ENCODE measurements at regions not wholly inside any gene's neighbourhood (a gene's known extent, or its start where the extent isn't known, plus 50 kb on each side); places are given as distances from the start of the nearest gene placed in this dataset.

- ChIA-PET POLR2A (interaction anchor here (0.7 kb wide), 1 partner anchor 368 kb away, joined by 3 read pairs; no protein-coding TSS in a partner anchor), CTCF (no interaction called here)
- no peak for TF ChIP-seq FOXK2 (IDR thresholded peaks at IDR 0.05)
- no peak for DNase-seq (ENCODE audit: extremely low spot score)
Observed at GRCh38 chr13:99866781-99867180, 104.8 kb downstream of the ZIC5 start.

- POLR2A ChIA-PET = no interaction called here
- no peak for TF ChIP-seq SUZ12 (IDR thresholded peaks at IDR 0.05)
- TF ChIP-seq ARNT (IDR thresholded peaks at IDR 0.05) = no peak
- no peak for TF ChIP-seq ELF4 (IDR thresholded peaks at IDR 0.05)
- TF ChIP-seq TARDBP (IDR thresholded peaks at IDR 0.05) = no peak
- TF ChIP-seq FOXM1 (IDR thresholded peaks at IDR 0.05; ENCODE audit: borderline replicate concordance) = no peak
- TF ChIP-seq ZNF384 (IDR thresholded peaks at IDR 0.05) = no peak
- no peak for TF ChIP-seq LEF1 (IDR thresholded peaks at IDR 0.05; ENCODE audit: borderline replicate concordance)
- TF ChIP-seq SP1 (IDR thresholded peaks at IDR 0.05) = no peak
- TF ChIP-seq NFRKB (IDR thresholded peaks at IDR 0.05) = no peak
- no peak for TF ChIP-seq HDGF (IDR thresholded peaks at IDR 0.05; ENCODE audit: borderline replicate concordance)
- no peak for TF ChIP-seq FOXA1 (IDR thresholded peaks at IDR 0.05)
- no peak for TF ChIP-seq FOXK2 (IDR thresholded peaks at IDR 0.05)
- no peak for TF ChIP-seq CTBP1 (IDR thresholded peaks at IDR 0.05; ENCODE audit: borderline replicate concordance)
- TF ChIP-seq BHLHE40 (IDR thresholded peaks at IDR 0.05; ENCODE audit: borderline replicate concordance) = no peak
- TF ChIP-seq, protein P1, sequence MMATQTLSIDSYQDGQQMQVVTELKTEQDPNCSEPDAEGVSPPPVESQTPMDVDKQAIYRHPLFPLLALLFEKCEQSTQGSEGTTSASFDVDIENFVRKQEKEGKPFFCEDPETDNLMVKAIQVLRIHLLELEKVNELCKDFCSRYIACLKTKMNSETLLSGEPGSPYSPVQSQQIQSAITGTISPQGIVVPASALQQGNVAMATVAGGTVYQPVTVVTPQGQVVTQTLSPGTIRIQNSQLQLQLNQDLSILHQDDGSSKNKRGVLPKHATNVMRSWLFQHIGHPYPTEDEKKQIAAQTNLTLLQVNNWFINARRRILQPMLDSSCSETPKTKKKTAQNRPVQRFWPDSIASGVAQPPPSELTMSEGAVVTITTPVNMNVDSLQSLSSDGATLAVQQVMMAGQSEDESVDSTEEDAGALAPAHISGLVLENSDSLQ (IDR thresholded peaks at IDR 0.05) = no peak
- no peak for TF ChIP-seq L3MBTL2 (conservative IDR thresholded peaks at IDR 0.05)
- CTCF ChIA-PET = no interaction called here
- no peak for DNase-seq (ENCODE audit: extremely low spot score)
Observed at GRCh38 chr13:99865420-99865930, 106.1 kb downstream of the ZIC5 start.

DNA sequence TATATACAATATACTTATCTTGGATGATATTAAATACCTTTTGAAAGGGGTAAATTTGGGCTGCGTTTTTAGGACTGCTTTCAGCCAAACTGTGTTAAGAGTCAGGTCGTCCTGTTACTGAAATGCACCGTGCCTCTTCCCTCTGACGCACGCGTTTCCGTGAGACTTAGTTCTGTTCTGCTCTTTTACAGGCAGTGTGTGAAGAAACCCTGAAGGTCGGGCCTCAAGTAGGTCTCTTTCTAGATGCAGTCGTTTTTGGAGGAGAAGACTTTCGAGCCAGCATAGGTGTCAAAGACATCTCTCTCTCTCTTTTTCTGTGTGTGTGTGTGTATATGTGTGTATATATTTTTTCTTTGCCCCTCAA, 107.0 kb downstream of the ZIC5 start:
- DNase-seq (ENCODE audit: extremely low spot score) = peak; percentile 25
- TF ChIP-seq ARNT (IDR thresholded peaks at IDR 0.05) (no peak), L3MBTL2 (conservative IDR thresholded peaks at IDR 0.05) (peak; percentile 88)
- ChIA-PET POLR2A (no interaction called here), CTCF (no interaction called here)

DNA sequence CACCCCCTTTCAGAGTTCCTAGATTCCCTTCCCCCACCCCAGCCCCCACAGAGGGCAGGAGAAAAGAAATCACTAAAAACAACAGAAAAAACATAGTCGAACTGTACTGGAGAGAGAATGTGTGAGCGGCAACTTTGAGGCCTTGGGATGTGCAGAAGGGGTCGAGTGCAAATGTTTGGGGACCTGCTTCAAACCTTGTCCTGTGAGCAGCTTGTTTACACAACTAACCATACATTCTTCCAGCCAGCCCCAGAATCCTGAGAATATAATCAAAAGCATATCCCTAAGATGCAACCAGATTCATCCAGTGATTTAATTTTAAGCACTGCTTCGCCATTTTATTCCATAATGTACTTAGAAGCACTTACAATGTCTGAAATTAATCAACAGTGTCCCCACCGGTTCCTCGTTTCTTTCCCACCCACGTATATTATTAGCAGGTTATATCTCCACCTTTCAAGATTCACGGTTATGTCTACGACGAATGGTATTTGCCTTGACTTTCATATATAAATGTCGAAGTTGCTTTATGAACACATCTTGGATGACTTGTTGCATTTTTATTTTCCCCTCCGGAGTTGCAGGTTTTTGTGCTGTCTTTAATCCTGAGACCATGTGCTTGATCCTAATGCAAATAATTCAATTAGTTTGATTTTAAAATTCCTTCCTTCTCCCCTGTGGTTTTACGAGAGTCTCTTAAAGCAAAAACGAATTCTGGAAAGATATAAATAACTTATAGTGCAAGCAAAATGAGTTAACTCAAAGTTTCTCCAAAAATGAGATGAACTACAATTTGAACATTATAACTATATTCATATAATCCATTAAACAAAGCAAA, 107.6 kb downstream of the ZIC5 start:
- ChIA-PET CTCF (no interaction called here), POLR2A (no interaction called here)
- DNase-seq (ENCODE audit: extremely low spot score) = no peak
- no peak for TF ChIP-seq SP1 (IDR thresholded peaks at IDR 0.05)
- no peak for TF ChIP-seq ELF4 (IDR thresholded peaks at IDR 0.05)
- TF ChIP-seq FOXK2 (IDR thresholded peaks at IDR 0.05) = no peak
- TF ChIP-seq BHLHE40 (IDR thresholded peaks at IDR 0.05; ENCODE audit: borderline replicate concordance) = no peak

DNA sequence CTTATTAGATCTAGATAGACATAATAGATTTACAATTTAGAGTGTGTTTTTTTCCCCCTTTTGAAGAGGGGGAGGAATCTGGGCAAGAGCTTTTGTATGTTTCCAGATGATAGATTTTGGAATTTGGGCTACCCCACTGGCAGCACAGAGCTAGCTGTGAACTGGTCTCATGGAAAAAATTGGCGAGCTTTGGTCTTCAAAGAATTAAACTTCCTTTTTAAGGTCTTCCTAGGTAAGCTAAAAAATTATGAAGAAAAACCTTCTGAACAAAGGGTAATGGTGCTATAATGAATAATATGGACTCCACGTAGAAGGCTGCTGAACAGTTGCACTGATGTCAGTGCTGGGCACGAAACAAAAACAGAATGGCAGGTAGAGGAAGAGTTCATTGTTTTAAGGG, 109.3 kb downstream of the ZIC5 start:
- DNase-seq (ENCODE audit: extremely low spot score) = no peak
- ChIA-PET POLR2A (no interaction called here), CTCF (no interaction called here)
- TF ChIP-seq BHLHE40 (IDR thresholded peaks at IDR 0.05; ENCODE audit: borderline replicate concordance) (no peak), SUZ12 (IDR thresholded peaks at IDR 0.05) (no peak), FOXK2 (IDR thresholded peaks at IDR 0.05) (no peak), TARDBP (IDR thresholded peaks at IDR 0.05) (no peak), LEF1 (IDR thresholded peaks at IDR 0.05; ENCODE audit: borderline replicate concordance) (no peak)

DNA sequence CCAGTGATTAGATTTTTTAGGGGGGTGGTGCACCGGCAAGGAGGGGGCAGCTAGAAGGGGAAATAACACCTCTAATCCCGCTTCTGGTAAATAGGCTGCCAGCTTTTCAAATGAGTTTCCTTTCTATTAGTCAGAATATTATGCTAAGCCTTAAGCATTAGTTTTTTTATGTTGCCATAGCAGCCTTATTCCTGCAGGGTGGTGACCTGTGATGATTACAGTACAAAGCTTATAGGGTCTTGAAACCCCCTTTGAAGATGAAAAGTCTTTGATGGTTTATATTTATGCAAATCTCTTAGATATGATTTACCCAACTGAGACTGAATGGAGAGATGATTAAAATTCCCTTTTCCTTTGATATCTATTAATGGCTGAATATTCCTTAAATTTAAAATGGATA, 109.8 kb downstream of the ZIC5 start:
- POLR2A ChIA-PET = no interaction called here
- CTCF ChIA-PET = no interaction called here
- no peak for DNase-seq (ENCODE audit: extremely low spot score)
- no peak for TF ChIP-seq FOXM1 (IDR thresholded peaks at IDR 0.05; ENCODE audit: borderline replicate concordance)
- TF ChIP-seq CTBP1 (IDR thresholded peaks at IDR 0.05; ENCODE audit: borderline replicate concordance) = no peak
- TF ChIP-seq FOXK2 (IDR thresholded peaks at IDR 0.05) = no peak
- TF ChIP-seq L3MBTL2 (conservative IDR thresholded peaks at IDR 0.05) = no peak
- no peak for TF ChIP-seq SP1 (IDR thresholded peaks at IDR 0.05)
- TF ChIP-seq ARNT (IDR thresholded peaks at IDR 0.05) = no peak
- no peak for TF ChIP-seq ZNF384 (IDR thresholded peaks at IDR 0.05)
- TF ChIP-seq HDGF (IDR thresholded peaks at IDR 0.05; ENCODE audit: borderline replicate concordance) = no peak
- no peak for TF ChIP-seq LEF1 (IDR thresholded peaks at IDR 0.05; ENCODE audit: borderline replicate concordance)
- TF ChIP-seq TARDBP (IDR thresholded peaks at IDR 0.05) = no peak
- TF ChIP-seq ELF4 (IDR thresholded peaks at IDR 0.05) = no peak
- TF ChIP-seq, protein P1 (IDR thresholded peaks at IDR 0.05) = no peak

DNA sequence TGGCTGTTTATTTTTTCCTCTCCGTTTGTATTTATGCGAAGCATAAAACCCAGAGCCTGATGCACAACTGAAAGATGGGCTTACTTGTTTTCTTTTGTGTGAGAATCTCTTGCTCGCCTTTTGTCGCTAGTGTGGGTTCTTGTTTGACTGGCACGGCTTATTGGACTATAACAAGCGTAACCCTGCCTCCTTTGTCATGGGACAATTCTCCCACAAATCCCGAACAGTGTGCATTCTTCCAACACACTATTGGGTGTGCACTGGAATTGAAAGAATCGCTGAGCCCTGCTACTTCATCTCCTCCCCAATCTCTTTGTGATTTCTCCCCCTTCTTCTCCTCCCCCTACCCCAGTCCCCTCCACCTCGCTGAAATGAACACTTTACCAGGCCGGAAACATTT, 110.8 kb downstream of the ZIC5 start:
- CTCF ChIA-PET = no interaction called here
- DNase-seq (ENCODE audit: extremely low spot score) = no peak
- TF ChIP-seq SP1 (IDR thresholded peaks at IDR 0.05) (no peak), TARDBP (IDR thresholded peaks at IDR 0.05) (no peak), ELF4 (IDR thresholded peaks at IDR 0.05) (no peak), CTBP1 (IDR thresholded peaks at IDR 0.05; ENCODE audit: borderline replicate concordance) (no peak), HDGF (IDR thresholded peaks at IDR 0.05; ENCODE audit: borderline replicate concordance) (no peak), SUZ12 (IDR thresholded peaks at IDR 0.05) (no peak), FOXK2 (IDR thresholded peaks at IDR 0.05) (no peak), ZNF384 (IDR thresholded peaks at IDR 0.05) (no peak), ARNT (IDR thresholded peaks at IDR 0.05) (no peak)
- POLR2A ChIA-PET = no interaction called here

Measured in HEK293T (cell line).